Nephron (organoid): ENCODE measurements at regions not wholly inside any gene's neighbourhood (a gene's known extent, or its start where the extent isn't known, plus 50 kb on each side); places are given as distances from the start of the nearest gene placed in this dataset.

Experiments
- H3K27ac Mint-ChIP-seq, 3 experiments: 2 replicates each; pipeline ENCODE4 v1.8.0; 2020; ENCODE audit warnings: mixed read lengths in 3 of 3, mild to moderate bottlenecking in 2 of 3, moderate library complexity in 1 of 3
- H3K27me3 Mint-ChIP-seq: 2 replicates; pipeline ENCODE4 v1.8.0; 2021; ENCODE audit warnings: low read depth, mild to moderate bottlenecking, moderate library complexity, mixed read lengths
- H3K36me3 Mint-ChIP-seq: 2 replicates; pipeline ENCODE4 v1.8.0; 2020; ENCODE audit warnings: low read depth, mixed read lengths
- H3K4me1 Mint-ChIP-seq: 2 replicates; pipeline ENCODE4 v1.8.0; 2020; ENCODE audit warnings: mixed read lengths
- H3K4me3 Mint-ChIP-seq, 3 experiments: 2 replicates each; pipeline ENCODE4 v1.8.0; 2020; ENCODE audit warnings: mild to moderate bottlenecking in 3 of 3, mixed read lengths in 3 of 3, moderate library complexity in 2 of 3
- H3K9me3 Mint-ChIP-seq: 2 replicates; pipeline ENCODE4 v1.8.0; 2020; ENCODE audit warnings: mixed read lengths
- CTCF ChIP-seq, 3 experiments: fragments of 200-600 bp; sonication (generic); IDR thresholded peaks; one replicate each; pipeline ENCODE4 v1.5.0; 2021; ENCODE audit warnings: antibody characterized with exemption in 3 of 3; ENCODE audit not compliant: unreplicated experiment in 3 of 3

DNA sequence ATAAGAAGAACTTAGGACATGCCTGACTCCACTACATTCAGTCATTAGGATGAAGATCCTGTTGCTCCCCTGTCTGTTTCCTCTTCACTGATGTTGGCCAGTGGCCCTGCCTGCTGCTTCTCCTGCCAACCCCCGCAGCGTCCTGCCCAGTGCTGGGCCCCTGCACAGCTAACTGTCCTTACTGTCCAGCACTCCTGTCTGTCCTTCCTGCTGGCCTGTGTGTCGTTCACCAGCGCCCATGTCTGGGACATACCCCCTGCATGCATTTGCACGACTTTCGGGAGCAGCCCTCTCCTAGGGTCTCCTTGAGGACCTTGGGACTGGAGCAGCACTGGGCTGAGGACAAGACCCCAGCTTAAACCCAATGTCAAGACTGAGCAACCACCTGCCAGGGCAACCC lies 547.6 kb downstream of the BNC2 start:
- Mint-ChIP-seq H3K9me3 (peaks cover 3% of the 10 kb centered on the region), H3K4me1 (peaks cover 39% of the 10 kb centered on the region), H3K36me3 (no peaks in the 10 kb centered on the region), H3K27me3 (peaks cover 3% of the 10 kb centered on the region), H3K27ac (peak overlapping the region in 2 of 3 experiments; percentile 62 to 67), H3K4me3 (no peak overlapping the region)
- no peak for TF ChIP-seq CTCF (IDR thresholded peaks at IDR 0.05; ENCODE audit: unreplicated experiment in 3 of 3)

DNA sequence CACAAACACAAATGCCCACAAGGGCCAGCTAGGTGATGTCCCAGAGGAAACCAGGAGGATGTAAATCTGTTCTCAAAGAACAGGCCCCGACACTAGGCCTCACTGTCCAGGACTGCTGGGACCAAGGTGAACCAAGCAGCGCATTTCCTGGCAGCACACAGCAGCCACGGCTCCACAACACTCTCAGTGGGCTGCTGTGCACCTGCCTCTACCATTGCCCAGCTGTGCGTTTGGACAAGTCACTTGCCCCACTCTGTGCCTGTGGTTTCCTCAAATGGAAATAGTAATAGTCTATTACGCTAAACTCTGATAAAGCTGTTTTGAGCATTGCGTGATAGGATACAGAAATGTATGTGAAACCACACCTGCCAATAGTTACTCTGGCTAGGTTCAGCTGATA lies 544.5 kb downstream of the BNC2 start:
- H3K4me3 Mint-ChIP-seq: no peak overlapping the region
- no peaks in the 10 kb centered on the region for H3K36me3 Mint-ChIP-seq
- TF ChIP-seq CTCF (IDR thresholded peaks at IDR 0.05; ENCODE audit: unreplicated experiment in 3 of 3): no peak
- peak overlapping the region in 2 of 3 experiments; percentile 93 to 96 for H3K27ac Mint-ChIP-seq
- peaks cover 3% of the 10 kb centered on the region for H3K9me3 Mint-ChIP-seq
- H3K4me1 Mint-ChIP-seq: peaks cover 59% of the 10 kb centered on the region
- peaks cover 3% of the 10 kb centered on the region for H3K27me3 Mint-ChIP-seq

- H3K9me3 Mint-ChIP-seq: peaks cover 16% of the 10 kb centered on the region
- H3K27ac Mint-ChIP-seq: peak overlapping the region; percentile 93 to 96 (median 94)
- H3K4me1 Mint-ChIP-seq: peaks cover 71% of the 10 kb centered on the region
- H3K4me3 Mint-ChIP-seq: no peak overlapping the region
- H3K36me3 Mint-ChIP-seq: no peaks in the 10 kb centered on the region
- peaks cover 7% of the 10 kb centered on the region for H3K27me3 Mint-ChIP-seq
- TF ChIP-seq CTCF (IDR thresholded peaks at IDR 0.05; ENCODE audit: unreplicated experiment in 3 of 3): no peak
Measured at GRCh38 chr9:16328349-16328748, 542.1 kb downstream of the BNC2 start.

GRCh38 chr9:16329671-16330113 lies 540.8 kb downstream of the BNC2 start:
- peaks cover 13% of the 10 kb centered on the region for H3K9me3 Mint-ChIP-seq
- H3K27me3 Mint-ChIP-seq: peaks cover 7% of the 10 kb centered on the region
- H3K4me3 Mint-ChIP-seq: peak overlapping the region in 1 of 3 experiments; percentile 43
- peak overlapping the region; percentile 93 to 96 (median 94) for H3K27ac Mint-ChIP-seq
- no peaks in the 10 kb centered on the region for H3K36me3 Mint-ChIP-seq
- H3K4me1 Mint-ChIP-seq: peaks cover 66% of the 10 kb centered on the region
- no peak for TF ChIP-seq CTCF (IDR thresholded peaks at IDR 0.05; ENCODE audit: unreplicated experiment in 3 of 3)

DNA sequence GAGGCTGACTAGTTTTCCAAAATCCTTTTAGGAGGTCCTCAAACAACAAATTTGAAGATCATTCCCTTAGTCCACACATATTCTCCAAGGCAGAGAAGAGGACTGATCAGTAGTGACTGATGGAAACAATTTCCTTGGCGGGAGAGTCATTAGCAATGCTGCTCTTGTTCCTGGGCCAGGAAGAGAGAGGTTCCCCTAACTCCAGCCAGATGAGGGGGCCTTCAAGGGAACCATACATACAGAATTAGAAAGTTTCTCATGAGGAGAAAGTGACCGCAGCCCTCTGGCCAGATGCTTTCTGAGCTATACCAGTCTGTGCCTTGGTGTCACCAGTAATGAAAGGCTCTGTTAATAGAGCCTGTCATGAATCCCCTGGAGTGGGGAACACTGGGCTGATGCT lies 539.4 kb downstream of the BNC2 start:
- H3K27ac Mint-ChIP-seq: peak overlapping the region; percentile 59 to 96 (median 93)
- peaks cover 13% of the 10 kb centered on the region for H3K9me3 Mint-ChIP-seq
- H3K27me3 Mint-ChIP-seq: peaks cover 7% of the 10 kb centered on the region
- no peak for TF ChIP-seq CTCF (IDR thresholded peaks at IDR 0.05; ENCODE audit: unreplicated experiment in 3 of 3)
- no peaks in the 10 kb centered on the region for H3K36me3 Mint-ChIP-seq
- peaks cover 64% of the 10 kb centered on the region for H3K4me1 Mint-ChIP-seq
- peak overlapping the region in 1 of 3 experiments; percentile 0 for H3K4me3 Mint-ChIP-seq

GRCh38 chr9:16331527-16331926 lies 538.9 kb downstream of the BNC2 start:
- Mint-ChIP-seq H3K27ac (peak overlapping the region; percentile 59 to 96 (median 93)), H3K27me3 (peaks cover 7% of the 10 kb centered on the region), H3K4me1 (peaks cover 68% of the 10 kb centered on the region), H3K9me3 (peaks cover 13% of the 10 kb centered on the region), H3K4me3 (peak overlapping the region in 1 of 3 experiments; percentile 0), H3K36me3 (no peaks in the 10 kb centered on the region)
- no peak for TF ChIP-seq CTCF (IDR thresholded peaks at IDR 0.05; ENCODE audit: unreplicated experiment in 3 of 3)
